DMS153 treated with DMSO at 0.1 percent for 48 hours (cell line): ENCODE measurements at regions not wholly inside any gene's neighbourhood (a gene's known extent, or its start where the extent isn't known, plus 50 kb on each side); places are given as distances from the start of the nearest gene placed in this dataset.

Experiments used
- DNase-seq: peaks from one replicate; lab custom pipeline; 2025; ENCODE audit not compliant: unreplicated experiment; lab: John Stamatoyannopoulos, UW

DNA sequence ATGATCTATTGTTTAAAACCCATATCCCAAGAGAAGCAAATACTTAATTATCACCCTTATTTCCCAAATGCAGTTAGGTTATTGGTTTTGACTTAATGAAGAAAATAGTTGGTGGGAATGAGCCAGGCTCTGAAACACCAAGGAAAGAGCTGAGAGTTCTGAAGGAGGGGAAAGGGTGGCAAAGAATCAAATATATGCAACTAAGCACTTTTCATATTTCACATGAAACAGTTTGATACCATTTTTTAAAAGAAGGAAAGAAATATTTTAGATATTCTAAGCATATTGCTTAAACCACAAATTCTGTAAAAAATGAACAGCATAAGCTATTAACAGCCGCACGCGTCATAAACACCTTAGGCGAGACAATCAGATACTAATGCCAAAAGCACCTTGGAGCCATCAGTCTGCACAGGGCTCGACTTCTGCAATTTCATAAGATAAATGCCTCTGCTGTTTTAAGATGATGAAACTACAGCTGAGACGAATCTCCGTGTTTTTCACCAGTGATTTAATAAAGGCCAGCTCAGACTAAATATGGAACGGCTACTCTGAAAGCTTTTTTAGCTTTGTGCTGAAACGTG lies 371.7 kb downstream of the EN1 start:
- DNase-seq, result no peak

DNA sequence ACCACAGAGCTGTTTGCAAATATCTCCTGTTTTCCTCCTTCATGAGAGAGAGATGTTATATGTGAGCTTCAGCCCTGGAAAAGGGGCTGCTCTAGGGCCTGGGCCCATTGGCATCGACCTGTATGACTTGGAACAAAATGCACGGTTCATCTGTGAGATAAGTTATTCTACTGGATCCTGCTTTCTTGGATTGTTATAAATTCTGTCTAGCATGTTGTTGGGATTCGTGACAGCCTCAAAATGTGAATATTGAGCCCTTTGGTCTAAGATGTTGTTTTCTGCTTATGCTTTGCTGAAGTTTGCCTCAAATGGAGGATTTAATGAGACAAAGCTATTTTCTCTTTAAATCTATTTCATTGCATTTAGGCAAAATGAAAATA lies 372.9 kb downstream of the EN1 start:
- DNase-seq, result no peak

DNA sequence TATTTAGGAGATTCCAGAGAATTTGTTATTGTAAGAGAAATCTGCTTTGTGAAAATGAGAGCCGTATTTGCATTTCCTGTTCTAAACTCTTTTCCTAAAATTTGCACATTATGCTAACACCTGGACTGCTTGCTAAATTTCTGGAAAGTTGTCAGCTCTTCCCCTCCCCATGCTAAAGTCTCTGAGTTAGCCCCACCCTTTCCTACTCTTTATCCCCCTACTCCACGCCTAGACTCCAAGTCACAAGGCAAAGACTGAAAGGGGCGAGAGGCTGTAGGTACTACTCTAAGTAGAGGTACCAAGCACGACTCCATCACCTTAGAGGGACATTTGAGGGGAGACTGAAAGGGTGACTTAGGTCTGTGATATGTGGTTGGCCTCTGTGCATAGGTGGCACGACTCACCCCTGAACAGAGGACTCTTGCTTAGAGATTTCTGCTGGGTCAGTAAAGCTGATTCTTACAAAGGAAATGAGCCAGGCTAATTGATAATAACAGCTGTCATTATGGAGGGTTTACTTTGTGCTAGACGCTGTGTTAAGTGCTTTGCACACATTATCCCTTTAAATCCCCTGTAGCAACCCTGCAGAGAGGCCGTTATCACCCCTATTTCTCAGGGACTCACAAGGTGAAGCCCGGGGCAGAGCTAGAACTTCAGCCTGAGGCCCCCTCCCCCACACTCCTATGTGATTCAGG lies 373.5 kb downstream of the EN1 start:
- peak; percentile 44 for DNase-seq

DNA sequence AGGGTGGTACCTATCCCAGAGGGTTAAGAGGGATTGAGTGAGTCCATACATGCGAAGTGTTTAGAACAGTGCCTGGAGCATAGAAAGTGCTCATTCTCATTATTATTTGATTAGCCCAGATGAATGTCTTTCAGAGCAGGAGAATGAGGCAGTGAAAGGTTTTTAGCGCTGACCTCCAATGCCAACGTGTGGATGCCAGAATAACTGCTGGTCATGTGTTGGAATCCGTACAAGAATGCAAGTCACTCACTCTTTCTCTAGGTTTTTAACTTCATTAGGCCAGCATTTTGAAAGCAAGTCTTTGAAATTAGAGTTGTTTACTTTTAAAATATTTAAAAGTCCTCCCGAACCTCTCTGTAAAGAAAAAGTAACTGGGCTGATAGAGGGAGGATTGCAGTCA lies 374.2 kb downstream of the EN1 start:
- no peak for DNase-seq

DNA sequence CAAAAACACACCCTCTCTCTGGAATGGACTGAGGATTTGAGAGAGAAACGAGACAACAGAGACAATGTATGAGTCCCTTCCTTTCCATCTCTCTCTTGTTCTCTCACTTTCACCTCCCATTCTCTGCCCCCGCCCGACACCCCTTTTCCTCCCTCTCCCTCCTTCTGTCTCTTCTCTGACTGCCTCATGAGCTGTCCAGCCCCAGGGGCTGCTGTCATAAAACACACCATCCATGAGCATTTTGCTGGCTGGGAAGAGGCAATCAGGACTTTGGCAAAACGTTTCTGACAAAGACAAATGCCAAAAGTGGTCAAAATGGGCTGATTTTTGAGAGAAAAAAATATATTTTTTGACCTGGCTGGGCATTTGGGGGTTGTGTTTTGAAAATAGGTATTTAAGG lies 377.2 kb downstream of the EN1 start:
- DNase-seq, result no peak

DNA sequence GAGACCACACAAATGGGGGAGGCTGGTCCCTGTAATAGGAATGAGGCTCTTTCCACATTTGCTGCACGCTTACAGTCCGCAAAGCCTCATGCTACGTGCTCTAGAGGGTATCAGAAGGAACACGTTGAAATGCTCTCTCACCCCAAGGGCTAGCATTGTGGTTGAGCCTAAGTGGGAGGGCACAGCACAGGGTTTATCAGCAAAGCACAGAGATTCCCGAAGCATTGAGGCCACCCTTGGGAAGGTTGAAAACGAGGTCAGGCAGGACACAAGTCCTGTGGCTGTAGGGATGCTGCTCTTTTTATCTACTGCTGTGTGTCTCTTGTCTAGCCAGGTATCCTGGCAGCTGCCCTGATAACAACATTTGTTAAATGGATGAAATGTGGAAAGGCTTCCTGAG lies 378.3 kb downstream of the EN1 start:
- DNase-seq, result no peak

DNA sequence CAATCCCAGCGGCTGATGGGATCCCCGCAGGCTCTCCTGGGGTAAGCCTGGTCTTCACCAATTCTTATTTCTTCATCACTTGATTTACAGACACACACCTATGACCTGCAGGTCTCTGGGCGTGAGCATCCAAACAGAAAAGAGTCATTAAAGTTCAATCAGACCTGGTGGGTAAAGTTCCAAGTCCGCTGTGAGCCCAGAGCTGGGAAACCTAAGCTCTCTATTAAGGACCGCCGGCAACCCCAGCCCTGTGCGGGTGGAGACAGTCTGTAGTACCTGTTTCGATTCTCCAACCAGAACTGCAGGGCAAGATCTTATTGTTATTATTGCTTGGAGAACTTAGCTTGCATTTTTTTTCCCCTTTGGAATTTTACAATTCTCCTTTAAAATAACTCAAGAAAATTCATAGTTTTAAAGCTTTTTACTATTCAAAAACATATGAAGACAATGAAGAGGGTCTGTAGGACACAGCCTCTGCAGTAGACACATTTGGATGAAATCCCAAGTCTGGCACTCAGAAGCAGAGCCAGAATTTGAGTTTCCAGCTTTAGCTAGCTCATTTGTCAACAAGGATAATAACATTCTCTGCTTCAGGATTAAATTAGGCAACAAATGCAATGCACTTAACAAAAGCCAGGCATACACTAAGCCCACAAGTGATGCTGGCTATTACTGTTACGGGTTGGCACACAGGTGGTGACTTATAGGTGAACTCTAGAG lies 376.4 kb downstream of the INSIG2 start:
- no peak for DNase-seq

DNA sequence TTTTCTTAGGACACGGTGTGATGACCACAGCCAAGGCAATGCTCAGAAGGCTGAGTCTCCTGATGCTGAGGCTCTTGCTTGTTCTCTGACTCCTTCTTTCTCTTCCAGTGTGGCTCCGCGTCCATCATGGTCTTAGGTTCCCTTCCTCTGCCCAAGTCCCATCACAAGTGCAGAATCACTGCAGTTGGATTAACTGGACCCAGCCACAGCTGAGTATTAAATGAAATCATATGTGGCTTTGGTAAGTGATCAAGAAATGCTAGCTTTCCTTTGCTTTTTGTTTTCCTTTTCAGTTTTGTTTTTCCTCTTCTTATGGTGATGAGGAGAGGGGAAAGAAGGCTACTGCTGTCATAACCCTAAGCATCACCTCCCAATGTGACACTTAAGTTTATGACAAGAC lies 375.8 kb downstream of the INSIG2 start:
- no peak for DNase-seq

DNA sequence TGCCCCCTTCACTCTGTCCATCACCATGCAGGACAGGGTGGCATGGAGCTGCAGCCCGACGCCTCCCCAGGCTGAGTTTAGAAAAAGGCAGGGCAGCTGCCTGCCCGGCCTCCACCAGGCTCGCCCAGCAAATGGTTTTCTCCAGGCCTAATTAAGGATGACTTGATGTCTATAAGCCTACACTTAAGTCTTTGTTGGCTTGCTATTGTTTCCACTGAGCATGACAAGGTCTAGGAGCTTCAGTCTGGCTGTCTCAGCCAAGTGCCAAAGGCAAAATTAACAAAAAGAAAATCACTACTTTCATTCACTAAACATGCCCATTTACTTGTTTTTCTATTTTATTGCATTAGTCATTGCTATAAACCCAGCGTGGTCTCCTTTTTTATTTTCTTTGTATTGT lies 372.2 kb downstream of the INSIG2 start:
- DNase-seq, result no peak

DNA sequence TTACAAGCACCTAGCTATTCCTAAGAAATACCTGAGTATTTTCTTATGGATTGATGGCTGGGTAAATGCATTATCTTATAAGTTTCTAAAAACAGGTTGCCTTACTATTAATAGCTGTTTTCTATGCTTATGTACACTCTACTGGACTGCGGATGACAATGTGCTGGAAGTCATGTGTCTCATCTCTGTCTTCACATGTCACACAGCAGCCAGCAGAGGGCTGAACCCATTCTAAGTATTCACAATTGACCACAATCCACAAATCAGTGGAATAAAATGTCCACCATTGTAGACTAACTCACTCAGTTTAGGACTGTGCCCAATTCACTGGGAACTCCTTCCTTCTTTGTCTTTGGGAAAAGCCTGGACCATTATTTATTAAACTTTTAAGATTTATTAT lies 371.2 kb downstream of the INSIG2 start:
- DNase-seq, result no peak

DNA sequence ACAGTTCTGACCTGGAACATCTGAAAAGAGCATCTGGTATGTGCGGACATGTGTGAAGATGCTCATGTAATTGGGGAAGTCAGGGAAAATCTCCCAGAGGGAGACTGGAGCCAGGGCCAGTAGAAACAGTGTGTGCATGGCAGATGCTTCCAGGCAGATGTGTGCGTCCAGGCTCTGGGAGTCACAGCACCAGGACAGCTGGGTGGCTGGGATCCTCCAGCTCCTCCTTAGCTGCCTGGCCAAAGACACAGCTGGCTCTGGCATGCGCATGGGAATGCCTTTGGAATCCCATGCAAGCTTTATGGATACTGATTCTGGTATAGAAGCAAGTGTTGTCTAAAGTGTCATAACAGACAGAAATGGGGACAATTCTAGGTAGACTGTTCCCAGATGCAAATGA lies 369.7 kb downstream of the INSIG2 start:
- no peak for DNase-seq

DNA sequence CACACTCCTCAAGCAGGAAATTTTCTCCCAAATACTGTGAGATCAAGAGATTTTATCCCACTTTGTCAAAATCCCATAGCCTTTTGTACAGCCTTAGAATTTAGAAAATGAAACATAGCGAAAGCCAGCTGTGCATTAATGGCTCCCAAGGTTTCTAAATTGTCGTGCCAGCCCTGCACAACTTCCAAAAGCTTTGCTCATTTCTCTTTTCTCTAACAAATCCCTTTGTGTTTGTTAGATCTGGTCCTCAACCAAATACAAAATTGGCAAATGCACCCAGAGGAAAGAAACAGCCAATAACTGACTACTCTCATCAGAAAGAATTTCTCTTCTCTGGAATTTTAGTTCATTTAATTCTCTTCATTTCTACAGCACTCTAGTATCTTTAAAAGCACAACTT lies 361.1 kb downstream of the INSIG2 start:
- no peak for DNase-seq

DNA sequence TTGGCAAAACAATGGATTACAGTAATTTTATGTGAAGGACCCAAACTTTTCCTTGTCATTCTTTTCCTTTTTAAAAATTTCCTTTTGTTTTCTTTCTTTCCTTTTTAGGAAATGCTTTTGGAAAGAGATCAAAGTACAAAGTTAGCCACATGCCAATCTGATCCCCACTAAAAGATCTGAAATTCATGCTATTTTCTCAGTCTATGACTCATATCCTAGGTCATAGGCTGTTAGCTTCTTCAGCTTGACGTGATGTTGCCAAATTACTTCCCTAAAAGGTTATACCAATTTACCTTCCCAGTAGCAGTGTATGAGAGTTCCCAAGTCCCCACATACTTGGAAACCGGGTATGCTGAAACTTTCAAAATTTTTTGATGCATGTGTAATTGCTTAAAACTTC lies 355.3 kb downstream of the INSIG2 start:
- no peak for DNase-seq

DNA sequence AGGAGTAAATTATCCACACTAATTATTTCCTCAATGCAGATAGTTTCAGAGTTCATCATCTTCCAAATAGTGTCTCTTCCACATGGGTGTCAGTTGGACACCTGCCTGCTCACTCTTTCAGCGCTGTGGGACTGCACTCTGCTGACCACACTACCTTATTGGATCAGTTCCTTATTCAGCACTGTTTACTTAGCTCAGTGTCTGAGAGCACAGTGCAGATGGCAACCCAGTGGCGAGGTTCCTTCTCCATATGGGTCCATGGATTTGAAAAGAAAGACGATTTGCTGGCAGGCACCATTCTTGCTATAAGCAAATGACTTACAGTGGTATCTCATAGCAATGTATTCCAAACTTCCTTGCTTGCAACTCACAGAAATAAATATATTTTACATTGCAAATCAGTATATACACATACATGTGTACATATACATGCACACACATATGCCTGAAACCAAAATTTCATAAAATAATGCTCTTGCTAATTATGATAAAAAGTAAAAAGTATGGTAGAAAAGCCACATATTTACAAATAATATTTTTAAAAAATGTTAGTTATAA lies 354.8 kb downstream of the INSIG2 start:
- DNase-seq, result no peak

DNA sequence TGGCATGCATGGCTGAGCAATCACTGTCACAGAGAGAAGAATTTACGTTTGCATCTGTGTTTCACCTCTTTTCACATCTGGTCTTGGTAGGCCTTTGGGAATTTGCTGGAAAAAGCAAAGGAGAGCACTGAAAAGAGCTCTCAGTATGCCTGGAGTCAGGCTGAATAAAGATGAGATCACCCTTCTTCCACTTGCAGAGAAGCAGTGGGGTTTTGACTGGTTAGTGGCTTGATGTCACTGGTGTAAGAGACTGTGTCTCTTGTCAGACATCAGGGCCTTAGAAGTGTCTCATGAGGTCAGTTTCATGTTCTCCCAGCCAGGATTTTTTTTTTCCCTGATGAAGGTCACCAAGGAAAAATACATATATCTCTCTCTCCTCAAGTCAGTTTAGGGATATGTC lies 353.8 kb downstream of the INSIG2 start:
- DNase-seq, result no peak

DNA sequence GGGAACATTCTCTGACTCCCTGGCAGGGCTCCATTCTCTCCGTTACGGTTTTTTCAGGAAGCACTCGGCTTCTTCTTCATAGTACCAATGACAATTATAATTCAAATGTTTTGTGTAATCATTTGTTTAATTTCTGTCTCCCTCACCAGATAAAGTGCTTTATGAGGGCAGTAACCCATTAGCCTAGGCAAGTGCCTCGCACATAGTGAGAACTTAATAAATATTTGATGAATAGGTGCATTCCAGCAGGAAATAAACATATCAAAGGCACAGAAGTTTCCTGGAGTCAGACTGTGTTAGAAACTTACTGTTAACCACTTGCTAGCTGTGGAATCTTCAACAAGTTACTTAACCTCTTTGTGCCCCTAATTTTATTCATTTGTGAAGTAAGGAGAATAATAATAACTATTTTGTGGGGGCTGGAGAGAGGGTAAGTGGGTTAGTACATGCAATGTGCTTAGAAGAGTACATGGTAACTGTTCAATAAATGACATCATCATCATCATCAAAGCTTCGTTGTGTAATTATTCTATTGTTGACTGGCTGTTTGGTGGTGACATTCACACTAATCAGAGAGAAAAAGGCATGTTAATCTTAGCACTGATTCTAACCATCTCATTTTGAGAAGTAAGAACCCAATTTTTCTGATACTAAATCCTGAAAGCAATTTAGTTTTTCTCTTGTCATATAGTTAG lies 352.3 kb downstream of the INSIG2 start:
- DNase-seq, result no peak

DNA sequence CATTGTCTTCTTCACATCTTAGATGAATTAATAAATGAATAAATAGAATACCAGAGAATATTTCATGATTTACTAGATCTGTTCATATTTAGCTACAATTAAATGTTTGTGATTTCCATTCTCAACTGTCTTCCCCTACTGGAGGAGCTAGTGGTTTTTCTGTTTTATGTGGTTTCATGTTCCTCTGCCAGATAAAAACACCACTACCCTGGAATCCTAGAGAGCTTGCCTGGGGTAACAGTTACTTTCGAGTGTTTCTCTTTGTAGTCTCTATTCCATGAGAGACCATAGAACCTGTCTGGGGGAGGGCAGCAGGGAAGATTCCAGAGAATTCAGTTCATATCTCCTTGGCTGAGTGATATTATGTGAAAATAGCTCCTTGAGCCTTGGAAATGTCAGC lies 349.2 kb downstream of the INSIG2 start:
- no peak for DNase-seq

DNA sequence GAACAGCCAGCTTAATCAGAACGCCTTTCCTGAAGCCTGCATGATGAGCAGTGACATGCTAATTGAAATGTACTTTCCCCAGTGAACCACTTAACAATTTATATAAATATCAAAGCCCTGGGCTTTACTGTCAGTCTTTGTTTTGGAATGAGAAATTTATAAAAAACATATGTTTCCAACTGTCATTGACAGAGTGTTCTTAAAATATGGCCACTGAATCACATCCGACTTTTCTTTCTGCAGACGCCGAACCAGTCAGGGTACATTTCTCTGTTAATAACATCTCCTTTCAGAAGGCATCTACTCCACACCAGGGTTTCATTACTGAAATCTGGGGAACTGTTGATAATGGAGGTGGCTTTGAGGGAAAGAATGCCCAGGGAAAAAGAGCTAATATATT lies 343.7 kb downstream of the INSIG2 start:
- no peak for DNase-seq

DNA sequence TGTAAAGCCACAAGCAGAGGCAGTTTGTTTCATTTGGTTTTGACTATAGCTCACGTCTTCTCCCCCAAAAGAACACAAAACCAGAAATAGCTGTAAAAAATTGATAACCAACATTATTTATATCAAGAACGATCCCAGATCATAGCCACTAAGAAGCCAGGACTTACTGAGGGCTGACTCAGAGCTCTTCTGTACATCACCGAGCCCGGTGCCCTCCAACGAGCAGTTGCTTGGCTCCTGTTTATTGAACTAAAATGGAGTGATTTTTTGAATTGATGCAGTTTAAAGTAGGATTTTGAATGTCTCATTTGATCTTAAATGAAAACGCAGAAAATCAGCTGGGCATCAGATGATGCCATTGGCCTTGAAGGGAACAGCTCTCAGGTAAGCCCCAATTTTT lies 343.3 kb downstream of the INSIG2 start:
- DNase-seq, result no peak

DNA sequence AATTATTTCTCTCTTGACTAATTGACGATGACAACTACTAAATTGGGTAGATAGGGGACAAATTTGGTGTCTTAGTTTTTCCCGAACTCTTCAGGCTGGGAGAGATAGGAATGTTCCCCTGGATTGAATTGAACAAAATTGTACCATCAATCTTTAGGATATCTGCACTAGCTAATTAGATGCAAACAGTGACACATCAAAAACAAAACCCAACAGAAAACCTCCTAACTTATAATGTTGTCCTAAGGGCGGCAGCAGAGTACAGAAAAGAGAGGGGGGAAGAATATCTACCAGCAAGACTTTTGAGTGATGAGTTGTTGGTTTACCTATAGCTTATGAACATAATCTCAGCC lies 342.9 kb downstream of the INSIG2 start:
- DNase-seq, result no peak

DNA sequence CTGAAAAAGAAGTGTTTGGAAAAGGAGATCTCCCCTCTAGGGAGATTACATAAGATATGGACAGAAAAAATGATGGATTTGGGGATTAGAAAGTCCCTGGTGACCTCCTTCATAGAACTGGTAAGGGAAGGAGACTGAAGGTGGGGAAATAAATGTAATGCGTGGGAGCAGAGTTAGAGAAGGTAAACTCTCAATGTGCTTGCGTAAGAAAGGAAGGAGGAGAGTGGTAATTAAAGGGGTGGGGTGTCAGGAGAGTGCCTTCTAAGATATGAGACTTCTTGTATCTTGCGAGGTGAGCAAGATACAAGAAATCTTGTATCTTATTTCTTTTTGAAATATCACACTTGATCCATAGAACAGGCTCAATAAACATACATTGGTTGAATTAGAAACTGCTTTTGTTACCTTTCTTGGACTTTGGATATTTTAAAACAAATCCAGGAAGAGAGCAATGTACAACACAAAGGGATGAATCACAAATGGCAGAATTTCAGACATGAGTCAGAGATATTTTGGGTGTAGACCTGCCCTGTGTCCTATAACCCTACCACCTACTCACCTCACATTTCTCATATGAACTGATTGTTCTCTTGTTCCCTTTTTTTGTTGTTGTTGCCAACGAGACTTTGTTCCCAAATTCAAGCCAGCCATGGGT lies 342.4 kb downstream of the INSIG2 start:
- DNase-seq, result no peak
